ENCODE measurements at regions not wholly inside any gene's neighbourhood (a gene's known extent, or its start where the extent isn't known, plus 50 kb on each side); places are given as distances from the start of the nearest gene placed in this dataset.
A peak's percentile ranks its signal among the peaks of the same experiment; 100 is the strongest.

DNA sequence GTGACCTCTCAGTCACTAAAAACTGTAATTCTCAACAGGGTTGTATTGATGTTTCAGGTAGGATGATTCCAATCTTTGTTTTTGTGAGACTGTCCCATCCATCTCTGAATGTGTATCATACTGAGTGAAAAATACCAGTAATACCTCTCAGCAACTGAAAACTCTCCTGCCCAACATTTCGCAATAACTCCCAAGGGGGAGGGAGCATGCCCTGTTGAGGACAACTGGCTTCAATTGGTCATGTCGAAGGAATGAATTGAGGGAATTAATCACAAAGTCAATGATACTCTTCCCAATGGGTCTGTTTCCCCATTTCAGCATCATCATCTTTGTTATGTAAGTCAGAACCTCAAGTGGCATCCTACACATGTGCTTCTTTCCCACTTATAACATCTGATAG is 102.4 kb upstream of the E2F7 start:
- no peaks in the 10 kb centered on the region for H3K36me3 ChIP-seq
- intact Hi-C loops (cut with DNase I), result no loop called here
- H3K4me3 ChIP-seq, result no peak overlapping the region
- no peaks in the 10 kb centered on the region for H3K27me3 ChIP-seq (replicated peaks; ENCODE audit: insufficient read depth)
- no peaks in the 10 kb centered on the region for H3K9me3 ChIP-seq
- DNase-seq (ENCODE audit: low spot score), result no peak
- TF ChIP-seq CTCF (IDR thresholded peaks at IDR 0.05) (no peak), POLR2A (IDR thresholded peaks at IDR 0.05) (no peak), POLR2AphosphoS5 (IDR thresholded peaks at IDR 0.05) (no peak)
- H3K4me1 ChIP-seq (replicated peaks), result no peaks in the 10 kb centered on the region
- no peak overlapping the region for H3K27ac ChIP-seq
- WGBS, result 92% methylated on average over 2 of the region's 2 CpGs

DNA sequence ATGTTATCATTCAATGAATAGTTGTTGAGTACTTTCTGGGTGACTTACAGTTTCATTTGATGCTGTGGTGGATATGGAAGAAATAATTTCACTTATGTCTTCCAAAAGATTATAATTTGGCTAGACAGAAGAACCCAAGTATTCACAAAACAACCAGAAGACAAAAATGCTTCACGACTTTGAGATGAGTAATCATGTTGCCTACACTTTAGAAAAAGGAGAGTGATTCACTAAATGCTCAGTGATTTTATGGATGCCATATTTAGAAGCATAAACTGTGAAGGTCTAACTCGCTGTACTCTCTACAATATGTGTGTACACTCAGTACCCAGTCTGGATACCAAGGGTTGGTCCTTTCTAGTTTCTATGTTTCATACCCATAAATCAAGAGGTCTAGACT is 101.3 kb upstream of the E2F7 start:
- WGBS, result 82% methylated on average over 2 of the region's 2 CpGs
- Histone ChIP-seq H3K4me1 (replicated peaks) (no peaks in the 10 kb centered on the region), H3K4me3 (no peak overlapping the region), H3K36me3 (no peaks in the 10 kb centered on the region), H3K27ac (no peak overlapping the region), H3K9me3 (no peaks in the 10 kb centered on the region), H3K27me3 (replicated peaks; ENCODE audit: insufficient read depth) (no peaks in the 10 kb centered on the region)
- no peak for DNase-seq (ENCODE audit: low spot score)
- intact Hi-C loops (cut with DNase I), result no loop called here
- TF ChIP-seq POLR2A (IDR thresholded peaks at IDR 0.05) (no peak), CTCF (IDR thresholded peaks at IDR 0.05) (no peak), POLR2AphosphoS5 (IDR thresholded peaks at IDR 0.05) (no peak)

DNA sequence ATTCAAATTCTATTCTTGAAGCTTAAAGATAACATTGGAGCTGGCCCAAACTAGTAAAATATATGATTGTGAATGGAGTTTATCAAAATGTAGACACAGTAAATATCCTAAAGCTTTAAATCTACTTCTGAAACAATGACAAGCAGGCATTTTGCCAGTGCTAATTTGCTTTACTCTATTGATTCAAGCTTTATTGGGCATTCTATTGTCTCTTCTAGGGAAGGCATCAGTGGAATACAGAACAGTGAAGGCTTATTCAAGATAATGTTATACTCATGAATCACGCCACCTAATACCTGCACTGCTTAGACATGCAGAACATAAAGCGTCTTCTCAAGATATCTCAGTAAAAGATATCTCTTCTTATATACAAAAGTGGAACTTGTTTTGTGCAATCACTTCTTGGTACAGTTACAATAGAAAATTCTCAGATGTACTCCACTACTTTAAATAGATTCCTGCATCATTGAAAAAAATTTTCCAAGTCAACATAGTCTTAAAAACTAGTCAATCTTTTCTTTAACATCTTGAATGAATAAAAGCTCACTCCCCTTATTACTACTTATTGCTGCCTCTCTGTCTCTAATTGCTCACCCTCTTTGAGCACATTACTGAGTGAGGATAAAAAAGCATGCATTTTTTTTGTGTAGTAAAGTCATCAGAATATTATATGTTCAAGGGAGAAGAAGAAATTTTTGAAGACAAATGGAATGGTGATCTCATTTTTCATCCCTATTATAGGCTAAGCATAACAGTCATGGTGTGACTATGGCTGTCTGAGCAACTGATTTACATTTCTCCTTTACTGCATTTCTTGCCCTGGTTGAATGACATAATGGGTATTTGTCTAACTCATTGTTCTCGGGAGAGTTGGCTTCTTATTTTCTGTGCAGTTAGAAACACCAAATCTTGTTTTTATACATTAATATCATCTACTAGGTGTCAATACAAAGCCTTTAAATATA is 98.0 kb upstream of the E2F7 start:
- TF ChIP-seq POLR2A (IDR thresholded peaks at IDR 0.05) (no peak), CTCF (IDR thresholded peaks at IDR 0.05) (no peak), POLR2AphosphoS5 (IDR thresholded peaks at IDR 0.05) (peak; percentile 28)
- intact Hi-C loops (cut with DNase I), result no loop called here
- DNase-seq (ENCODE audit: low spot score), result no peak
- WGBS, result 46% methylated on average over 3 of the region's 3 CpGs
- Histone ChIP-seq H3K36me3 (no peaks in the 10 kb centered on the region), H3K9me3 (no peaks in the 10 kb centered on the region), H3K27ac (no peak overlapping the region), H3K27me3 (replicated peaks; ENCODE audit: insufficient read depth) (no peaks in the 10 kb centered on the region), H3K4me1 (replicated peaks) (no peaks in the 10 kb centered on the region), H3K4me3 (no peak overlapping the region)

GRCh38 chr12:77161944-77162343 is 96.6 kb upstream of the E2F7 start:
- no peak for DNase-seq (ENCODE audit: low spot score)
- no peaks in the 10 kb centered on the region for H3K4me1 ChIP-seq (replicated peaks)
- no peaks in the 10 kb centered on the region for H3K36me3 ChIP-seq
- no peaks in the 10 kb centered on the region for H3K27me3 ChIP-seq (replicated peaks; ENCODE audit: insufficient read depth)
- TF ChIP-seq POLR2AphosphoS5 (IDR thresholded peaks at IDR 0.05), result no peak
- no peak for TF ChIP-seq CTCF (IDR thresholded peaks at IDR 0.05)
- no peak for TF ChIP-seq POLR2A (IDR thresholded peaks at IDR 0.05)
- intact Hi-C loops (cut with DNase I), result no loop called here
- 51% methylated on average over 2 of the region's 2 CpGs for WGBS
- H3K9me3 ChIP-seq, result no peaks in the 10 kb centered on the region
- no peak overlapping the region for H3K27ac ChIP-seq
- no peak overlapping the region for H3K4me3 ChIP-seq

- no peak for TF ChIP-seq POLR2AphosphoS5 (IDR thresholded peaks at IDR 0.05)
- no peak for TF ChIP-seq POLR2A (IDR thresholded peaks at IDR 0.05)
- TF ChIP-seq CTCF (IDR thresholded peaks at IDR 0.05), result no peak
- no peaks in the 10 kb centered on the region for H3K4me1 ChIP-seq (replicated peaks)
- H3K4me3 ChIP-seq, result no peak overlapping the region
- H3K27ac ChIP-seq, result no peak overlapping the region
- no peaks in the 10 kb centered on the region for H3K36me3 ChIP-seq
- intact Hi-C loops (cut with DNase I), result no loop called here
- no peaks in the 10 kb centered on the region for H3K9me3 ChIP-seq
- DNase-seq (ENCODE audit: low spot score), result no peak
- H3K27me3 ChIP-seq (replicated peaks; ENCODE audit: insufficient read depth), result no peaks in the 10 kb centered on the region
Observed at GRCh38 chr12:77160931-77161330, 95.6 kb upstream of the E2F7 start.
